ENCODE measurements at regions not wholly inside any gene's neighbourhood (a gene's known extent, or its start where the extent isn't known, plus 50 kb on each side); places are given as distances from the start of the nearest gene placed in this dataset.

- no peak for TF ChIP-seq ZBTB7A (IDR thresholded peaks at IDR 0.05; ENCODE audit: low read depth)
- TF ChIP-seq CREB1 (IDR thresholded peaks at IDR 0.05; ENCODE audit: low read depth), result no peak
- TF ChIP-seq EP300 (IDR thresholded peaks at IDR 0.05; ENCODE audit: borderline replicate concordance), result no peak
- no peak for TF ChIP-seq MAX (IDR thresholded peaks at IDR 0.05)
- no peak for TF ChIP-seq REST (IDR thresholded peaks at IDR 0.05; ENCODE audit: low read depth)
- TF ChIP-seq TCF12 (IDR thresholded peaks at IDR 0.05; ENCODE audit: low read depth), result no peak
- no peak for TF ChIP-seq YY1 (IDR thresholded peaks at IDR 0.05; ENCODE audit: low read depth)
- TF ChIP-seq NFIC (IDR thresholded peaks at IDR 0.05), result no peak
- TF ChIP-seq EGR1 (IDR thresholded peaks at IDR 0.05), result no peak
- no peak for TF ChIP-seq TAF1 (IDR thresholded peaks at IDR 0.05; ENCODE audit: low read depth)
- TF ChIP-seq TEAD4 (IDR thresholded peaks at IDR 0.05), result no peak
- TF ChIP-seq FOXM1 (IDR thresholded peaks at IDR 0.05; ENCODE audit: borderline replicate concordance, low read depth), result no peak
- no peak for TF ChIP-seq USF1 (IDR thresholded peaks at IDR 0.05)
- no peak for TF ChIP-seq CEBPB (IDR thresholded peaks at IDR 0.05)
Observed at GRCh38 chr4:96775501-96775900, 935.6 kb downstream of the PDHA2 start.

GRCh38 chr4:96776920-96777527 lies 937.1 kb downstream of the PDHA2 start:
- no peak for TF ChIP-seq FOXM1 (IDR thresholded peaks at IDR 0.05; ENCODE audit: borderline replicate concordance, low read depth)
- TF ChIP-seq RAD21 (IDR thresholded peaks at IDR 0.05; ENCODE audit: low read depth), result no peak
- TF ChIP-seq USF1 (IDR thresholded peaks at IDR 0.05), result no peak
- no peak for TF ChIP-seq MAX (IDR thresholded peaks at IDR 0.05)
- TF ChIP-seq TEAD4 (IDR thresholded peaks at IDR 0.05), result no peak
- no peak for TF ChIP-seq TAF1 (IDR thresholded peaks at IDR 0.05; ENCODE audit: low read depth)

- TF ChIP-seq CREB1 (IDR thresholded peaks at IDR 0.05; ENCODE audit: low read depth) (no peak), ZBTB7A (IDR thresholded peaks at IDR 0.05; ENCODE audit: low read depth) (no peak), TAF1 (IDR thresholded peaks at IDR 0.05; ENCODE audit: low read depth) (no peak), MAX (IDR thresholded peaks at IDR 0.05) (no peak), CEBPB (IDR thresholded peaks at IDR 0.05) (no peak), EP300 (IDR thresholded peaks at IDR 0.05; ENCODE audit: borderline replicate concordance) (no peak), REST (IDR thresholded peaks at IDR 0.05; ENCODE audit: low read depth) (no peak), FOXM1 (IDR thresholded peaks at IDR 0.05; ENCODE audit: borderline replicate concordance, low read depth) (no peak)
Observed at GRCh38 chr4:96784336-96784735, 944.4 kb downstream of the PDHA2 start.

GRCh38 chr4:96786306-96786705 lies 946.4 kb downstream of the PDHA2 start:
- TF ChIP-seq TCF12 (IDR thresholded peaks at IDR 0.05; ENCODE audit: low read depth) (no peak), USF1 (IDR thresholded peaks at IDR 0.05) (no peak), TAF1 (IDR thresholded peaks at IDR 0.05; ENCODE audit: low read depth) (no peak), CEBPB (IDR thresholded peaks at IDR 0.05) (no peak)

GRCh38 chr4:96787766-96788165 lies 947.9 kb downstream of the PDHA2 start:
- TF ChIP-seq EP300 (IDR thresholded peaks at IDR 0.05; ENCODE audit: borderline replicate concordance) (no peak), USF1 (IDR thresholded peaks at IDR 0.05) (no peak), REST (IDR thresholded peaks at IDR 0.05; ENCODE audit: low read depth) (no peak), CEBPB (IDR thresholded peaks at IDR 0.05) (no peak), CREB1 (IDR thresholded peaks at IDR 0.05; ENCODE audit: low read depth) (no peak), FOXM1 (IDR thresholded peaks at IDR 0.05; ENCODE audit: borderline replicate concordance, low read depth) (no peak), MAX (IDR thresholded peaks at IDR 0.05) (no peak), ZBTB7A (IDR thresholded peaks at IDR 0.05; ENCODE audit: low read depth) (no peak), TCF12 (IDR thresholded peaks at IDR 0.05; ENCODE audit: low read depth) (no peak), EGR1 (IDR thresholded peaks at IDR 0.05) (no peak), NFIC (IDR thresholded peaks at IDR 0.05) (no peak), YY1 (IDR thresholded peaks at IDR 0.05; ENCODE audit: low read depth) (no peak)

All from Ishikawa (cell line).